Iris pigment epithelial cell (primary cell): ENCODE measurements at regions not wholly inside any gene's neighbourhood (a gene's known extent, or its start where the extent isn't known, plus 50 kb on each side); places are given as distances from the start of the nearest gene placed in this dataset.

Source experiments
- DNase-seq: peaks from one replicate; pipeline ENCODE4 v3.0.0-alpha.2; 2011; ENCODE audit warnings: low read depth

- DNase-seq = peak; percentile 45
Observed at GRCh38 chr4:130632731-130633604, 1537.0 kb downstream of the C4orf33 start.

- no peak for DNase-seq
Observed at GRCh38 chr4:130636486-130636885, 1540.5 kb downstream of the C4orf33 start.

- no peak for DNase-seq
Observed at GRCh38 chr4:130640592-130640991, 1544.6 kb downstream of the C4orf33 start.

GRCh38 chr4:130646886-130647285 lies 1550.9 kb downstream of the C4orf33 start:
- DNase-seq = no peak

- DNase-seq = no peak
Observed at GRCh38 chr4:130648570-130648969, 1552.6 kb downstream of the C4orf33 start.

- no peak for DNase-seq
Observed at GRCh38 chr4:130653842-130654241, 1557.9 kb downstream of the C4orf33 start.

GRCh38 chr4:130659320-130659719 lies 1563.4 kb downstream of the C4orf33 start:
- no peak for DNase-seq

GRCh38 chr4:130668859-130669258 lies 1572.9 kb downstream of the C4orf33 start:
- DNase-seq = no peak

- no peak for DNase-seq
Observed at GRCh38 chr4:130675266-130675665, 1579.3 kb downstream of the C4orf33 start.

GRCh38 chr4:130689181-130689580 lies 1593.2 kb downstream of the C4orf33 start:
- peak; percentile 10 for DNase-seq

- no peak for DNase-seq
Observed at GRCh38 chr4:130698251-130698650, 1602.3 kb downstream of the C4orf33 start.

GRCh38 chr4:130699004-130699403 lies 1603.1 kb downstream of the C4orf33 start:
- no peak for DNase-seq

GRCh38 chr4:130703211-130703935 lies 1607.4 kb downstream of the C4orf33 start:
- DNase-seq = no peak

- DNase-seq = no peak
Observed at GRCh38 chr4:130705023-130705422, 1609.1 kb downstream of the C4orf33 start.

- peak; percentile 21 for DNase-seq
Observed at GRCh38 chr4:130712038-130712437, 1616.1 kb downstream of the C4orf33 start.

GRCh38 chr4:130714006-130714405 lies 1618.1 kb downstream of the C4orf33 start:
- DNase-seq = no peak

- DNase-seq = no peak
Observed at GRCh38 chr4:130722361-130722760, 1626.4 kb downstream of the C4orf33 start.

- DNase-seq = no peak
Observed at GRCh38 chr4:130736436-130737185, 1640.7 kb downstream of the C4orf33 start.

GRCh38 chr4:130738233-130738632 lies 1642.3 kb downstream of the C4orf33 start:
- DNase-seq = no peak

GRCh38 chr4:130747842-130748241 lies 1651.9 kb downstream of the C4orf33 start:
- DNase-seq = no peak

- DNase-seq = no peak
Observed at GRCh38 chr4:130753926-130754325, 1658.0 kb downstream of the C4orf33 start.

- no peak for DNase-seq
Observed at GRCh38 chr4:130760246-130760645, 1664.3 kb downstream of the C4orf33 start.
